GM21515 (cell line): ENCODE measurements at regions not wholly inside any gene's neighbourhood (a gene's known extent, or its start where the extent isn't known, plus 50 kb on each side); places are given as distances from the start of the nearest gene placed in this dataset.
"Not testable (repeated sequence)": the region's sequence is repeated elsewhere in the genome, so short reads cannot be mapped to it uniquely, and the experiment has no call there.

Experiments used
- ATAC-seq: cut with Tn5 transposase; IDR thresholded peaks from one replicate; pipeline ENCODE4 v1.9.1; 2021; ENCODE audit not compliant: unreplicated experiment

GRCh38 chr13:87975035-87975434, 303.9 kb downstream of the SLITRK5 start:
- no peak for ATAC-seq

GRCh38 chr13:87976650-87977049, 305.5 kb downstream of the SLITRK5 start:
- ATAC-seq: not testable (repeated sequence)

GRCh38 chr13:87981416-87981815, 310.2 kb downstream of the SLITRK5 start:
- no peak for ATAC-seq

- ATAC-seq: no peak
These were observed 311.2 kb downstream of the SLITRK5 start for GRCh38 chr13:87982400-87982799.

- no peak for ATAC-seq
These were observed 315.6 kb downstream of the SLITRK5 start for GRCh38 chr13:87986639-87987250.

- no peak for ATAC-seq
These were observed 326.9 kb downstream of the SLITRK5 start for GRCh38 chr13:87998081-87998480.

- no peak for ATAC-seq
These were observed 328.1 kb downstream of the SLITRK5 start for GRCh38 chr13:87999240-87999700.

GRCh38 chr13:87999788-88000187, 328.6 kb downstream of the SLITRK5 start:
- ATAC-seq: no peak

GRCh38 chr13:88000239-88000638, 329.1 kb downstream of the SLITRK5 start:
- ATAC-seq: no peak

GRCh38 chr13:88000787-88001186, 329.6 kb downstream of the SLITRK5 start:
- no peak for ATAC-seq

- no peak for ATAC-seq
These were observed 334.0 kb downstream of the SLITRK5 start for GRCh38 chr13:88005188-88005587.

GRCh38 chr13:88014527-88014926, 343.4 kb downstream of the SLITRK5 start:
- no peak for ATAC-seq

GRCh38 chr13:88022431-88023208, 351.4 kb downstream of the SLITRK5 start:
- ATAC-seq: no peak

- ATAC-seq: no peak
These were observed 355.1 kb downstream of the SLITRK5 start for GRCh38 chr13:88026241-88026640.

- ATAC-seq: no peak
These were observed 360.9 kb downstream of the SLITRK5 start for GRCh38 chr13:88031980-88032559.

GRCh38 chr13:88036205-88036604, 365.0 kb downstream of the SLITRK5 start:
- not testable (repeated sequence) for ATAC-seq

GRCh38 chr13:88042489-88042888, 371.3 kb downstream of the SLITRK5 start:
- ATAC-seq: no peak

GRCh38 chr13:88051746-88052482, 380.7 kb downstream of the SLITRK5 start:
- no peak for ATAC-seq

- ATAC-seq: no peak
These were observed 392.6 kb downstream of the SLITRK5 start for GRCh38 chr13:88063741-88064140.

GRCh38 chr13:88066847-88067246, 395.7 kb downstream of the SLITRK5 start:
- no peak for ATAC-seq

- ATAC-seq: no peak
These were observed 397.1 kb downstream of the SLITRK5 start for GRCh38 chr13:88068316-88068715.
